ENCODE measurements at regions not wholly inside any gene's neighbourhood (a gene's known extent, or its start where the extent isn't known, plus 50 kb on each side); places are given as distances from the start of the nearest gene placed in this dataset.

DNA sequence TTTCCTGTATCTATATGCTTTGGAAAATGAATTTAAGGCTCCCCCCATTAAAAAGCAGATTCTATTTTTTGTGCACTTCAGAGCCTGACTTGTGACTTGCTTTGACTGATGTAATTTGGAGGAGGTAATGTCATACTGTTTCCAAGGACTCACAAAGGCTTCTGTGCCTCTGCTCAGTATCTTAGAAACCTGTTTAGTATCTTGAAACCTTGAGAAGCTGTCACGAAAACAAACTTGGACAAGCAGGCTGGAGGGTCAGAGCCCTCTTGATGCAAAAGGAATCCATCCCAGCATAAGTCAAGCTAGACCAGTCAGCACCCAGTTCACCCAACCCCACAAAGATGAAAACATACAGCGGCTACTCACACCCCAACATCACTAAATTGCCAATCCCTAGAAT, 560.0 kb upstream of the PCDH7 start:
- TF ChIP-seq, protein P1, sequence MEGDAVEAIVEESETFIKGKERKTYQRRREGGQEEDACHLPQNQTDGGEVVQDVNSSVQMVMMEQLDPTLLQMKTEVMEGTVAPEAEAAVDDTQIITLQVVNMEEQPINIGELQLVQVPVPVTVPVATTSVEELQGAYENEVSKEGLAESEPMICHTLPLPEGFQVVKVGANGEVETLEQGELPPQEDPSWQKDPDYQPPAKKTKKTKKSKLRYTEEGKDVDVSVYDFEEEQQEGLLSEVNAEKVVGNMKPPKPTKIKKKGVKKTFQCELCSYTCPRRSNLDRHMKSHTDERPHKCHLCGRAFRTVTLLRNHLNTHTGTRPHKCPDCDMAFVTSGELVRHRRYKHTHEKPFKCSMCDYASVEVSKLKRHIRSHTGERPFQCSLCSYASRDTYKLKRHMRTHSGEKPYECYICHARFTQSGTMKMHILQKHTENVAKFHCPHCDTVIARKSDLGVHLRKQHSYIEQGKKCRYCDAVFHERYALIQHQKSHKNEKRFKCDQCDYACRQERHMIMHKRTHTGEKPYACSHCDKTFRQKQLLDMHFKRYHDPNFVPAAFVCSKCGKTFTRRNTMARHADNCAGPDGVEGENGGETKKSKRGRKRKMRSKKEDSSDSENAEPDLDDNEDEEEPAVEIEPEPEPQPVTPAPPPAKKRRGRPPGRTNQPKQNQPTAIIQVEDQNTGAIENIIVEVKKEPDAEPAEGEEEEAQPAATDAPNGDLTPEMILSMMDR (IDR thresholded peaks at IDR 0.05; ENCODE audit: low read depth, low read length): no peak
- no peak for TF ChIP-seq MYC (IDR thresholded peaks at IDR 0.05; ENCODE audit: low read depth, low read length)
- no peak for TF ChIP-seq POLR2A (IDR thresholded peaks at IDR 0.05; ENCODE audit: extremely low read depth, insufficient read length)
- TF ChIP-seq, protein P2, sequence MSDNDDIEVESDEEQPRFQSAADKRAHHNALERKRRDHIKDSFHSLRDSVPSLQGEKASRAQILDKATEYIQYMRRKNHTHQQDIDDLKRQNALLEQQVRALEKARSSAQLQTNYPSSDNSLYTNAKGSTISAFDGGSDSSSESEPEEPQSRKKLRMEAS (IDR thresholded peaks at IDR 0.05; ENCODE audit: low read depth, low read length): no peak
